Ovary (tissue), 3 donors: ENCODE measurements at regions not wholly inside any gene's neighbourhood (a gene's known extent, or its start where the extent isn't known, plus 50 kb on each side); places are given as distances from the start of the nearest gene placed in this dataset.

Experiments used
- EP300 ChIP-seq: sonication (generic); formaldehyde crosslinking; IDR thresholded peaks from one replicate; pipeline ENCODE4 v1.6.1; 2017; ENCODE audit warnings: antibody characterized with exemption
- POLR2A ChIP-seq: fragments of 450-650 bp; IDR thresholded peaks from one replicate; pipeline ENCODE4 v1.6.1; 2017; ENCODE audit warnings: antibody characterized with exemption, mild to moderate bottlenecking, moderate library complexity
- TF ChIP-seq, protein P1 (sequence below), 3 donors: fragments of 450-650 bp in 2 of 3; fragments of 200-600 bp in 1 of 3; IDR thresholded peaks; one replicate each; pipeline versions ENCODE4 v1.5.1 to v1.8.0; 2016 to 2022; ENCODE audit warnings: antibody characterized with exemption in 3 of 3, mild to moderate bottlenecking in 1 of 3
- donor health status: DM: no; HTN: no; CAD: no.

- TF ChIP-seq, protein P1, sequence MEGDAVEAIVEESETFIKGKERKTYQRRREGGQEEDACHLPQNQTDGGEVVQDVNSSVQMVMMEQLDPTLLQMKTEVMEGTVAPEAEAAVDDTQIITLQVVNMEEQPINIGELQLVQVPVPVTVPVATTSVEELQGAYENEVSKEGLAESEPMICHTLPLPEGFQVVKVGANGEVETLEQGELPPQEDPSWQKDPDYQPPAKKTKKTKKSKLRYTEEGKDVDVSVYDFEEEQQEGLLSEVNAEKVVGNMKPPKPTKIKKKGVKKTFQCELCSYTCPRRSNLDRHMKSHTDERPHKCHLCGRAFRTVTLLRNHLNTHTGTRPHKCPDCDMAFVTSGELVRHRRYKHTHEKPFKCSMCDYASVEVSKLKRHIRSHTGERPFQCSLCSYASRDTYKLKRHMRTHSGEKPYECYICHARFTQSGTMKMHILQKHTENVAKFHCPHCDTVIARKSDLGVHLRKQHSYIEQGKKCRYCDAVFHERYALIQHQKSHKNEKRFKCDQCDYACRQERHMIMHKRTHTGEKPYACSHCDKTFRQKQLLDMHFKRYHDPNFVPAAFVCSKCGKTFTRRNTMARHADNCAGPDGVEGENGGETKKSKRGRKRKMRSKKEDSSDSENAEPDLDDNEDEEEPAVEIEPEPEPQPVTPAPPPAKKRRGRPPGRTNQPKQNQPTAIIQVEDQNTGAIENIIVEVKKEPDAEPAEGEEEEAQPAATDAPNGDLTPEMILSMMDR (IDR thresholded peaks at IDR 0.05), result no peak
- TF ChIP-seq POLR2A (no peak), EP300 (no peak)
These were observed 123.6 kb downstream of the CCDC34 start for GRCh38 chr11:27239305-27239942.
